Psoas muscle (tissue), 7 donors: ENCODE measurements at regions not wholly inside any gene's neighbourhood (a gene's known extent, or its start where the extent isn't known, plus 50 kb on each side); places are given as distances from the start of the nearest gene placed in this dataset.
"Not testable (repeated sequence)": the region's sequence is repeated elsewhere in the genome, so short reads cannot be mapped to it uniquely, and the experiment has no call there.

Source experiments
- ATAC-seq, 4 donors: fragments of 200-7000 bp; cut with Tn5 transposase; one replicate each; pipeline ENCODE4 v1.9.1; 2020; ENCODE audit warnings: moderate library complexity in 3 of 4, mild to moderate bottlenecking in 2 of 4
- DNase-seq, 2 donors: peaks; one replicate each; pipeline ENCODE4 v3.0.0-alpha.2; 2020
- H3K27ac ChIP-seq: fragments of 200-600 bp; one replicate; pipeline ENCODE4 v1.8.0; 2022
- H3K27me3 ChIP-seq, 3 donors: fragments of 200-600 bp in 1 of 3; one replicate each; pipeline versions ENCODE4 v1.6.1 to v1.8.0; 2013 to 2022; ENCODE audit warnings: low read length in 2 of 3, mild to moderate bottlenecking in 2 of 3, moderate library complexity in 1 of 3; ENCODE audit not compliant: insufficient read depth in 3 of 3
- H3K36me3 ChIP-seq, 2 donors: fragments of 200-600 bp in 1 of 2; one replicate each; pipeline versions ENCODE4 v1.6.1 to v1.8.0; 2013 to 2022; ENCODE audit warnings: low read depth in 1 of 2, mild to moderate bottlenecking in 1 of 2, moderate library complexity in 1 of 2; ENCODE audit not compliant: insufficient read depth in 1 of 2
- H3K4me1 ChIP-seq: fragments of 200-600 bp; one replicate; pipeline ENCODE4 v1.8.0; 2022
- H3K4me3 ChIP-seq: fragments of 200-600 bp; one replicate; pipeline ENCODE4 v1.8.0; 2022; ENCODE audit warnings: mild to moderate bottlenecking
- H3K9me3 ChIP-seq: fragments of 200-600 bp; one replicate; pipeline ENCODE4 v1.8.0; 2022
- CTCF ChIP-seq: fragments of 200-600 bp; IDR thresholded peaks from one replicate; pipeline ENCODE4 v1.8.0; 2022; ENCODE audit warnings: antibody characterized with exemption
- WGBS, 3 donors: extraction: QIAGEN DNeasy Blood & Tissue Kit; methylation state at CpG; one replicate each; pipeline versions ENCODE4 v1.1.6 to v1.1.7; 2013; 5-methylcytosine and 5-hydroxymethylcytosine counted together
- intact Hi-C, 2 donors: fragments of 100-400 bp; cut with DNase I; formaldehyde crosslinking; loops; one replicate each; pipeline versions ENCODE4 v1.11.0 to v1.14.2; 2022
- donor health status: healthy with polysubstance abuse.
- donor health status: DM: no; HTN: no; CAD: no; lungs with moderate emphysema.
- donor health status: Bipolar disorder and iron deficiency.
- donor health status: healthy.
- donor health status: DM: yes; HTN: yes; CAD: no.
- donor health status: DM: no; HTN: no; CAD: no.
- donor health status: DM: yes; HTN: yes; CAD: no.

- no peaks in the 10 kb centered on the region for H3K27me3 ChIP-seq
- no peaks in the 10 kb centered on the region for H3K9me3 ChIP-seq
- no peaks in the 10 kb centered on the region for H3K36me3 ChIP-seq
- no peak for ATAC-seq
- TF ChIP-seq CTCF: no peak
- H3K4me3 ChIP-seq: no peak overlapping the region
- 91 to 94% (median 91%) methylated on average over 1 of the region's 1 CpG for WGBS, 3 donors
- no peaks in the 10 kb centered on the region for H3K4me1 ChIP-seq
- intact Hi-C loops: loop anchor here in 1 of 2 donors (5.0 kb wide), 1 partner anchor 39 kb away; no protein-coding TSS in a partner anchor
- DNase-seq: no peak
- no peak overlapping the region for H3K27ac ChIP-seq
Measured at GRCh38 chr6:17218749-17219093, 62.4 kb upstream of the RBM24 start.

DNA sequence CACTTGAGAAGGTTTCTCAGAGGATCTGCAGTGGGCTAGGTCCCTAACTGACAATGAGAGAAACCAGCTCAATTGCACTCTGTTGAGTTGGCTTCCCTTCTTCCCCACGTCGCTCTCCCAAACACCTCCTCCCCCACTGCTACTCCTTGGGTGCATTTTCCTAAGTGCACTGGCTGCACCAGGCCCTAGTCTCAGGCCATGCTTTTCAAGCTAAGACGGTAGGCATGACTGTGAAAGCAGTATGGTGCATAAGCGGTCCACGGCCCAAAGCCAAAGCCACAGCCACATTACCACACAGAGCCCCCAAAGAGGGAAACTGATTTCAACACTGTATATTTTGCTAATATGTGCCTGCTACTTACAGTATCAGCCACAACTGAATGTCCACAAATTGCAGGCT, 62.1 kb upstream of the RBM24 start:
- H3K27me3 ChIP-seq: no peaks in the 10 kb centered on the region

DNA sequence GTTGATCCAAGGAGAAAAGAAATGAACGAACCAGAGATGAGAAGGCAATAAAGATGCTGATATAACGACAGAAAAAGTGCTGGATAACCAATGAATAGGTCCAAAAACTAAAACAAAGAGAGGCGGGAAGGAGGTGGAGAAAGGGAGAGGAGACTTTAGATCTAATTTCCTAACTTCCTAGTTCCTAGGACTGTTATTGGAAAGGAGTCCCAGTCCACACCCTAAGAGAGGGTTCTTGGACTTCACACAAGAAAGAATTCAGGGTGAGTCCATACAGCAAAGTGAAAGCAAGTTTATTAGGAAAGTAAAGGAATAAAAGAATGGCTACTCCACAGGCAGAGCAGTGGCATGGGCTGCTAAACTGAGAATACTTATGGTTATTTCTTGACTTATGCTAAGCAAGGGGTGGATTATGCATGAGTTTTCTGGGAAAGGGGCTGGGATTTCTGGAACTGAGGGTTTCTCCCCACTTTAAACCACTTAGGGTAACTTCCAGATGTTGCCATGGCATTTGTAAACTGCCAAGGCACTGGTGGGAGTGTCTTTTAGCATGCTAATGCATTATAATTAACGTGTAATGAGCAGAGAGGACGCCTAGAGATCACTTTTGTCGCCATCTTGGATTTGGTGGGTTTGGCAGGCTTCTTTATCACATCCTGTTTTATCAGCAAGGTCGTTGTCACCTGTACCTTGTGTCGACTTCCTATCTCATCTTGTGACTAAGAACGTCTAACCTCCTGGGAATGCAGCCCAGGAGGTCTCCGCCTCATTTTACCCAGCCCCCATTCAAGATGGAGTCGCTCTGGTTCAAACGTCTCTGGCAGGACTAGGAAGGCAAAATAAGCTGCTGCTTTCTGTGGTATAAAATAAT, 60.9 kb upstream of the RBM24 start:
- TF ChIP-seq CTCF: no peak
- DNase-seq: no peak
- intact Hi-C loops: no loop called here
- H3K4me3 ChIP-seq: no peak overlapping the region
- no peaks in the 10 kb centered on the region for H3K27me3 ChIP-seq
- ATAC-seq: no peak
- no peaks in the 10 kb centered on the region for H3K4me1 ChIP-seq
- H3K9me3 ChIP-seq: no peaks in the 10 kb centered on the region
- H3K27ac ChIP-seq: no peak overlapping the region
- WGBS, 3 donors: 81 to 85% (median 81%) methylated on average over 12 of the region's 12 CpGs
- no peaks in the 10 kb centered on the region for H3K36me3 ChIP-seq

More for the DNA sequence above, 62.1 kb upstream of the RBM24 start:
- no peak overlapping the region for H3K27ac ChIP-seq
- WGBS, 3 donors: 56 to 79% (median 66%) methylated on average over 5 of the region's 5 CpGs
- H3K4me3 ChIP-seq: no peak overlapping the region
- no peaks in the 10 kb centered on the region for H3K9me3 ChIP-seq
- H3K4me1 ChIP-seq: no peaks in the 10 kb centered on the region
- intact Hi-C loops: loop anchor here in 1 of 2 donors (5.0 kb wide), 1 partner anchor 38 kb away; no protein-coding TSS in a partner anchor
- H3K36me3 ChIP-seq: no peaks in the 10 kb centered on the region
- DNase-seq (no peak), ATAC-seq (no peak)
- TF ChIP-seq CTCF: no peak

- no peaks in the 10 kb centered on the region for H3K36me3 ChIP-seq
- intact Hi-C loops: no loop called here
- ATAC-seq: no peak
- H3K9me3 ChIP-seq: no peaks in the 10 kb centered on the region
- no peak overlapping the region for H3K4me3 ChIP-seq
- H3K27ac ChIP-seq: no peak overlapping the region
- no peak for DNase-seq
- 95 to 99% (median 98%) methylated on average over 3 of the region's 3 CpGs for WGBS, 3 donors
- H3K27me3 ChIP-seq: no peaks in the 10 kb centered on the region
- no peak for TF ChIP-seq CTCF
- H3K4me1 ChIP-seq: peaks cover 6% of the 10 kb centered on the region
Measured at GRCh38 chr6:17224056-17224455, 57.1 kb upstream of the RBM24 start.

GRCh38 chr6:17224501-17224900, 56.7 kb upstream of the RBM24 start:
- intact Hi-C loops, ATAC-seq: not testable (repeated sequence)
- 93 to 97% (median 97%) methylated on average over 5 of the region's 5 CpGs for WGBS, 3 donors

More at GRCh38 chr6:17224501-17224900, 56.7 kb upstream of the RBM24 start:
- H3K36me3 ChIP-seq, H3K4me1 ChIP-seq, H3K27ac ChIP-seq, DNase-seq, H3K4me3 ChIP-seq, H3K27me3 ChIP-seq, H3K9me3 ChIP-seq: not testable (repeated sequence)
